ENCODE measurements at regions not wholly inside any gene's neighbourhood (a gene's known extent, or its start where the extent isn't known, plus 50 kb on each side); places are given as distances from the start of the nearest gene placed in this dataset.
"Not testable (repeated sequence)": the region's sequence is repeated elsewhere in the genome, so short reads cannot be mapped to it uniquely, and the experiment has no call there.

DNA sequence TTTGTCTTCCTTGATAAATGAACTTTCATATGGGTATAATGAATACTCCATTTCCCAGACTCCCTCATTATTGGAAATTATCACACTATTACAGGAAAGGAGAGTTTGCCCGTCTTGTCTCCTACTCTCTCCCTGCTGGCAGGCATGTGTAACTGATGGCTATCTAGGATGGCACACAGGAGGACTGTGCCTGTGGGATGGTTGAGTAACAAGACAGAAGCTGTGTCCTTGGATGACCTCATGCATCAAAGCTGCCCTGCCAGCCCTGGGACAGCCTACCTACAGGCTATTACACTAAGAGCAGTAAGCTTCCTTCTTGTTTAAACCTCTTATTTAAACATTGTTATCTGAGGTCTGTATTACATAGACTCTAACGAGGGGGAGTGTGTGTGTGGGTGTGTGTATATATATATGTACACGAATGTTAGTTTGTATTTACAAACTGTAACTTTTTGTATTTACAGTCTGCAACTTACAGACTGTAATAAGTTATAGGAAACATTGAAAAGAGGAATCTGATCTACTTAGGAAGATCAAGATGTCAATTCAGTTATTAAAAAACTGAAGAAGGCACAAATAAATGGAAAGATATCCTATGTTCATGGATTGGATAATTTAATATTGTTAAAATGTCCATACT, 247.6 kb upstream of the ACO1 start:
- no peak for DNase-seq
- TF ChIP-seq POLR2A (IDR thresholded peaks at IDR 0.05; ENCODE audit: low read length) (no peak), GATA1 (IDR thresholded peaks at IDR 0.05; ENCODE audit: low read depth, low read length) (no peak)

DNA sequence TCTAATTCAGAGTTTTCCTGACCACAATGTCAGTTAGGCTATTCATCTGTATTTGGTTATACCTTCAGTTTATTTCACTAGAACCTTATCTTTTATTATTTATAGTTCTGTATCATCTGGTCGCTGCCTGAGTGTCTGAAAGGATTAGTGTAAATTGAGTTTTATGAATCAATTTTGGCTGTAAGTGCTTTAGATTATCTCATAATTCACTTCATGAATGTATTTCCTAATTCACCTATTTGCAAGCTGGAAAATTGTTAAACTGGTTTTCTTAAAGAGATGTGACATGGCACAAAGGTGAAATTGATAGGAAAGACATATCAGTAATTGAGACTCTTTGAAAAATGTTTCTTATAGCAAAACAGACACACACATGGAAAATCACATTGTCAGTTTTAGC, 242.4 kb upstream of the ACO1 start:
- DNase-seq: no peak
- TF ChIP-seq POLR2A (IDR thresholded peaks at IDR 0.05; ENCODE audit: low read length): no peak
- TF ChIP-seq GATA1 (IDR thresholded peaks at IDR 0.05; ENCODE audit: low read depth, low read length): no peak

DNA sequence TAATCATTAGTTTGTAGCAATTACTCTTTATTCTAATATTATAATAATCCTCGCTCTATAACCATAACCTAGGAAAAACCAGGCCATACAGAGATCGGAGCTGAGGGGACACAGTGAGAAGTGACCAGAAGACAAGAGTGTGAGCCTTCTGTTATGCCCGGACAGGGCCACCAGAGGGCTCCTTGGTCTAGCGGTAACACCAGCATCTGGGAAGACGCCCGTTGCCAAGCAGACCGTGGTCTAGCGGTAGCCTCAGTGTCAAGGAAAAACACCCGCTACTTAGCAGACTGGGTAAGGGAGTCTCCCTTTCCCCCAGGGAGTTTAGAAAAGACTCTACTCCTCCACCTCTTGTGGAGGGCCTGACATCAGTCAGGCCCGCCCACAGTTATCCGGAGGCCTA, 235.9 kb upstream of the ACO1 start:
- not testable (repeated sequence) for DNase-seq

DNA sequence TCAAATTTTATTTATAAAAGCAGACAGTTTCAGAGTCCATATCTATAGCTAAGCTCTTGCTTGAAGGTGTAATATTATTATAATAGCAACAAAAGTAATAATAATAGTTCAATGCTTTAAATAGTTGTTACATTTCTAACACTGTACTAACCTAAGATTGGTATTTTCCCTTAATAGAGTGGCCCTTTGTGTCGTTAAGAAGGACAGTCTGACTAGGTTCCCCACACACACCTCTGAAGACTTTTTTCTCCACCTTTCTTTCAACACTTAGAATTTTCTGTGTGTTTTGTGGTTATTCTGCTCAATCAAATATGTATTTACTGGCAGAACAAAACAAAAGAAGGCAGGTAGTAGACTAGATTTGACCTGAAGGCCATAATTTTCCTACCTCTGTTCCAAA, 223.2 kb upstream of the ACO1 start:
- DNase-seq: no peak
- TF ChIP-seq GATA1 (IDR thresholded peaks at IDR 0.05; ENCODE audit: low read depth, low read length) (no peak), POLR2A (IDR thresholded peaks at IDR 0.05; ENCODE audit: low read length) (no peak)

DNA sequence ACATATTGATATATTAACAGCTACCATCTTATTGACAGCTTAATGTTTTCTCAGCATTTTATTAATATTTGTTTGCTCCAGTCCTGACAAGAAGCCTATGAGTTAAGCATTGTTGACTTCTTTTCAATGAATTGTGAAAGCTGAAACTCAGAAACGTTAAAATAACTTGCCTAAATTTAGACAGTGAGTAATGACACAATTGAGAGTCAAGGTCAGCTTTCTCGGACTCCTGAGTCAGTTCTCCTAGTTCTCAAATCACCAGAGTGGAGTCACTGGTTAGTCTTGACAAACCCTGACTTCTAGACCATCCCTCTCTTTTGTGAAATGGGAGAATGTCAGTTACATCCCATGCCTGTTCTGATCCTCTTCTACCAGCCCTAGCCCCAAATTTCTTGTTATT, 222.7 kb upstream of the ACO1 start:
- DNase-seq: no peak
- TF ChIP-seq GATA1 (IDR thresholded peaks at IDR 0.05; ENCODE audit: low read depth, low read length) (no peak), POLR2A (IDR thresholded peaks at IDR 0.05; ENCODE audit: low read length) (no peak)

DNA sequence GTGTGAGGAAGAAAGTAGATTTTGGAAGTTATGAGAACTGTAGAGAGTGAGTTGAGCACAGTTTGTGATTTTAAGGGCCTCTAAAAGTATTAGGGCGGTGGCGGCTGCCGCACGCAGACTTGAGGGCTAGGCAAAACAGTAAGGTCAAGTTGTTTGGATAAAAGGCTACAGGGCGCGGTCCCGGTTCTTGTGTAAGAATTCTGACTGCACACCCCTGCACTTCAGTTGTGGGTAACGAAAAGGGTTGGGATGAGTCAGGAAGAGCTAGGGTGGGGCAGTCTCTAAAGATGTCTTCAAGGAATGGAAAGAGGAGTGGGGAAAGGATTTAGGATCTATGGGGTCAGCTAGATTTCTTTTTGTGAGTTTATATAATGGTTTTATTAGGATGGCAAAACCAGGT, 218.1 kb upstream of the ACO1 start:
- not testable (repeated sequence) for DNase-seq

DNA sequence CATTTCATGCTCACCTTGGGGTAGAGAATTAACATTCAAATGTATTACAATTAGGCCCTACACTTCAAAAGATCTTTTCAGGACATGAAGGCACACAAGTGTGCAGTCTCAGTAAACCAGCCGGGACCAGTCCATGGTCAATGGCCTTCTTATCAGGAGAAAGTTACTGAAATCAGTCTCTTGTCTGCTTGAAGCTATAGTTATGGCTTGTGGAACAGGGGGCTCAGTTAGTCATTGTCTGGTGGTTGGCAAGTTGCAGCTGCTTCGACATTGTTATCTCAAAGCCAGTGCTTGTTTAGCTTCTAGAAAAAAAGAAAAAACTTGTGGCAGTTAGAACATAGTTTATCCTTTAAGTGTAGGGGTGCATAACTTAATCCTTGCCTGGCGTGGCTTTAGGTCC, 213.1 kb upstream of the ACO1 start:
- TF ChIP-seq GATA1 (IDR thresholded peaks at IDR 0.05; ENCODE audit: low read depth, low read length) (no peak), POLR2A (IDR thresholded peaks at IDR 0.05; ENCODE audit: low read length) (no peak)
- no peak for DNase-seq

DNA sequence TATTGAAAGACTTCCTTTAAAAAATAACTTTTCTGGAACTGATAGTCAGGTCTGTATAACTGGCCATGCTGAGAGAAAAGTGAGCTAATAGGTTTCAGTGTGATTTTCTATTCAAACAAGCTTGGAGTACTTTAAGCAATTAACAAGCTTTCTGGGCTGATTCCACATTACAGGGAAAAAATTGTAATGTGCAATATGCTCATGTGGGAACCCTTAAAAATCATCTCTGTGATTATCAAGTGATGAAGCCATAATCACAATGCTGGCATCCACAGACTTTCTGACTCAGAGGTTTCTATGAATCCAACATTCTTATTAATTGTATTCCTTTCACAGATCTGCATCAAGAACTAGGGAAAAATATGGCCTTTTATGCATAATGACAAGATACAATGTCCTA, 212.2 kb upstream of the ACO1 start:
- DNase-seq: no peak
- TF ChIP-seq GATA1 (IDR thresholded peaks at IDR 0.05; ENCODE audit: low read depth, low read length) (no peak), POLR2A (IDR thresholded peaks at IDR 0.05; ENCODE audit: low read length) (no peak)

DNA sequence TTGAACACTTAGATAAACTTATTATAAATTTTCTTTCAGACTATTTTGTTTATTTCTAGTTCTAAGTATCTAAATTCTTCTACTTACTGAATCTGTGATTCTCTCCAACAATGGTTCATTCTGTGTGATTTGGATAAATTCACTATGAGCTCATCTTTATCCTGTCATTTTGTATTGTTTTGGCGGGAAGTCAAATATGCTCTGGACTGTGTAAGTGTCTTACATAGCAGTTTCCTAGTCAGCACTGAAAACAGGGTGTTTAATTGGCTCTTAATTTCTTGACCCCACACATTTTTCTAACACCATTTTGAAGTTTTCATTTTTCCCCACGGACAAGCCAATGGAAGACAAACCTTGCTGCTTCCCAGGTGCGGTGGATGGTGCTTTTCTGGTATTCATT, 207.0 kb upstream of the ACO1 start:
- no peak for DNase-seq
- TF ChIP-seq GATA1 (IDR thresholded peaks at IDR 0.05; ENCODE audit: low read depth, low read length): no peak
- no peak for TF ChIP-seq POLR2A (IDR thresholded peaks at IDR 0.05; ENCODE audit: low read length)

DNA sequence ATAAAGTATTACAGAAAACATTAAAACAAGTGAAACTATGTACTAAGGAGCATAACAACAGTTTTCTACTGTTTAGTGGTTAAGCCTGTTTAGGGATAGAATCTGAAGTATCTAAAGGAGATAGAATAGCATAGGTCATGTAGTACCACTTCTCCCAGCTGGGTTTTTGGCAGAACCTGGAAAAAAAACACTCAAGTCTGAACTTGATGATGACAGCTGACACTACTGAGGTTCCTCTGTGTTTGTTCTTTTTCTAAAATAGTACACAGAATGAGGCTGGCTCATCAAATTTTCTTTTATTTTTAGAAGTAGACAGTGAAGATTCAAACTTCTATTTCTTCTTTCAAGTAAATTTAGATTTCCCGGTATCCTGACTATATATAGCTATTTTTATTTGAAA, 203.8 kb upstream of the ACO1 start:
- TF ChIP-seq GATA1 (IDR thresholded peaks at IDR 0.05; ENCODE audit: low read depth, low read length) (no peak), POLR2A (IDR thresholded peaks at IDR 0.05; ENCODE audit: low read length) (no peak)
- no peak for DNase-seq

DNA sequence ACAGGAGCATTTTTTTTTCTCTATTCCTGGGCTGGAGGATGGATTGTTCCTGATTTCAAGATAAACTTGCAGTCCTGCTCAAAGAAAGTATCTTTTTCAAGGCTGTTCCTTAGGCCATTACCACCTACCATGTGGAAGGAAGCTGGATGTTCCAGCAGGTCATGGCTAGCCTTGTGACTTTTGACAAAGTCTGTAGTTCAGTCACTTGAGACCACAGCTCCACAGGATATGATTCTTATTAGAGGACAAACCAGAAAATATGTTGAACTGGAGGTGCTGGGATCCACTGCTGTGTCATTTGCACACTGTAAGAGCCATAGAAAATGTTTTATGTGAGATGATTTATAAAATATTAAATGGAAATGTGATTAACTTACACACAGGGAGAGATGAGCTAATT, 184.2 kb upstream of the ACO1 start:
- no peak for TF ChIP-seq POLR2A (IDR thresholded peaks at IDR 0.05; ENCODE audit: low read length)
- no peak for TF ChIP-seq GATA1 (IDR thresholded peaks at IDR 0.05; ENCODE audit: low read depth, low read length)
- no peak for DNase-seq

DNA sequence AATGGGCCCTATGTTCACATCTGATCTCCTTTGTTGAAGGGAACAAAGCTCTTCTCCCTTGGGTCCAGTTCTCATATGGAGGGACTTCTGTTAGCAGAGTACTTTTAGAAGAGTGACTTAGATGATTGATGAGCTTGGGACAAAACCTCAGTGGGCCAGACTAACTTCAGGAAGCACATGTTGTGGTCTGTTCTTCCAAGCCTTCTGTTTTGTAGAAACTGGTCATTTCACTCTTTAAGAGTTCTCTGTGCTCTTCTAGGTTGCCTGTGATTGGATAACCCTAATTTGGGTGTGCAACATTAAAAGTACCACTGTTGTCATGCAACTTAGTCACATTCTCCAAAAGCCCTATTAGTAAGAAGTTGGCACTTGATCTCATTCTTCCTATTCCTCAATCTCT, 183.5 kb upstream of the ACO1 start:
- TF ChIP-seq POLR2A (IDR thresholded peaks at IDR 0.05; ENCODE audit: low read length) (no peak), GATA1 (IDR thresholded peaks at IDR 0.05; ENCODE audit: low read depth, low read length) (no peak)
- no peak for DNase-seq

DNA sequence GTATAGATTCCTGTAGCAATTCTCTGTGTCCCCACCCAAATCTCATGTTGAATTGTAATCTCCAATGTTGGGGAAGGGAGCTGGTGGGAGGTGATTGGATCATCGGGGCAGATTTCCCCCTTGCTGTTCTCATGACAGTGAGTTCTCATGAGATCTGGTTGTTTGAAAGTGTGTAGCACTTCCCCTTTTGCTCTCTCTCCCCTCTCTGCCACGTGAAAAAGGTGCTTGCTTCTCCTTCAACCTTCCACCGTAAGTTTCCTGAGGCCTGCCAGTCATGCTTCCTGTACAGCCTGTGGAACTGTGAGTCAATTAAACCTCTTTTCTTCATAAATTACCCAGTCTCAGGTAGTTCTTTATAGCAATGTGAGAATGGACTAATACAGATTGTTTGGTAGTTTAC, 175.3 kb upstream of the ACO1 start:
- not testable (repeated sequence) for DNase-seq

DNA sequence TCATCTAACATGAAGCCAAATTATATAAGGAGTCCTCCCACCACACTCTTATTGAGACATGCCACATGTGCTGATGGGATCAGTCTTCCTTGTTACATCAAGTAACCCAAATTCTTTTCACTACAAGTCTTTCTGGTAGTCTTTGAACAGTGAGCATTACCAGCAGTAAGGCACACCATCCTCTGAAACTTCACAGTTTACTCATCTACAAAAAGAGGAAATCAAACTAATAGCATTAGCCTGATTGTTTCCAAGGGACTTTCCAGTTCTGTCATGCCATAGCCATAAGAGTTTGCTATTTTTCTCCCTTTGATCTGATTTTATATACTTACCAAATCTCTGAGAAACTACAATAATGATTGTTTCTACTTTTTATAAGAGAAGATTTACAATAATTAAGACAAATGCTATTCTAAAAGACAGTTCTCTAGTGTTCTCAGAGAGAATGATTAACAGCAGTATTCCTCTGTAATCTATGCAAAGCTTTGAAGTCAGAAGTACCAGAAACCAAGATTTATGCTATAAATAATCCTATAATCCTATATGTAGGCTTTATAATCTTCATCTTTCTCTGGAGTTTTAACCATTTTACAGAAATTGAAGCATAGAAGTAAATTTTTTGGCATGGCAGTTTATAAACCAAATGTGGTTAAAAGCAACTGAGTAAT, 166.2 kb upstream of the ACO1 start:
- TF ChIP-seq GATA1 (IDR thresholded peaks at IDR 0.05; ENCODE audit: low read depth, low read length) (no peak), POLR2A (IDR thresholded peaks at IDR 0.05; ENCODE audit: low read length) (no peak)
- DNase-seq: no peak

DNA sequence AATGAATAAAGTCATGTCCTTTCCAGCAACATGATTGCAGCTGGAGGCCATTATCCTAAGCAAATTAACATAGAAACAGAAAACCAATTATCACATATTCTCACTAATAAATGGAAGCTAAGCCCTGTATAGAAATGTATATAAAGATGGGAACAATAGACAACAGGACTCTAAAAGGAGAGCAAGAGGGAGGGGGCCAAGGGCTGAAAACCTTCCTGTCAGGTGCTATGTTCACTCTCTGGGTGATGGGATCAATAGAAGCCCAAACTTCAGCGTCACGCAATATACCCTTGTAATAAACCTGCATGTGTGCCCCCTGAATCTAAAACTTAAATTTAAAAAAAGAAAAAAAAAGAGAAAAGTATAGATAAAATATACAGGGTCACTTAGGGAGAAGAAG, 163.7 kb upstream of the ACO1 start:
- no peak for DNase-seq
- no peak for TF ChIP-seq GATA1 (IDR thresholded peaks at IDR 0.05; ENCODE audit: low read depth, low read length)
- TF ChIP-seq POLR2A (IDR thresholded peaks at IDR 0.05; ENCODE audit: low read length): no peak

DNA sequence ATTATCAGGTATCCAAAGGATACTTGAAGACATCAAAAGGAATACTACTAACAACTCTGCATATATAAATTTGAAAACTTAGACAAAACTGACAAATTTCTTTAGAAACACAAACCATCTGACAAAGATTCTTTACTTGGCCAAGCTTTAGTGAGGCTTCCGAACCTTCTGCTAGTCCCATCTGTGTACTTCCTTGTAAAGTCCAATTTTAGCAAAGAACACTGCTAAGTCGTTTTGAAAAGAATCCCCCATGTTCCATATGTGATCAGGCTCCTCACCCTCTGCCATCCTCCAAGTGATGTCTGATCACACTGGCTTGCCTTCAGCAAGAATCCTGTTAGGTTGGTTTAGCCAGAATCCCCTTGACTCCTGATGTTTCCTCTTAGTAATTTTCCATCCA, 150.0 kb upstream of the ACO1 start:
- DNase-seq: no peak
- TF ChIP-seq POLR2A (IDR thresholded peaks at IDR 0.05; ENCODE audit: low read length) (no peak), GATA1 (IDR thresholded peaks at IDR 0.05; ENCODE audit: low read depth, low read length) (no peak)

Data from erythroblast (primary cell).